ENCODE measurements at regions not wholly inside any gene's neighbourhood (a gene's known extent, or its start where the extent isn't known, plus 50 kb on each side); places are given as distances from the start of the nearest gene placed in this dataset.
"Not testable (repeated sequence)": the region's sequence is repeated elsewhere in the genome, so short reads cannot be mapped to it uniquely, and the experiment has no call there.

GRCh38 chr9:2354856-2355696 is 266.5 kb upstream of the VLDLR start:
- DNase-seq (ENCODE audit: low spot score), result no peak

- no peak for DNase-seq (ENCODE audit: low spot score)
Measured at GRCh38 chr9:2355697-2355983, 265.9 kb upstream of the VLDLR start.

- DNase-seq (ENCODE audit: low spot score), result no peak
Measured at GRCh38 chr9:2356041-2356790, 265.4 kb upstream of the VLDLR start.

- DNase-seq (ENCODE audit: low spot score), result no peak
Measured at GRCh38 chr9:2359891-2360471, 261.6 kb upstream of the VLDLR start.

- DNase-seq (ENCODE audit: low spot score), result no peak
Measured at GRCh38 chr9:2362150-2362549, 259.4 kb upstream of the VLDLR start.

- DNase-seq (ENCODE audit: low spot score), result no peak
Measured at GRCh38 chr9:2363138-2363745, 258.3 kb upstream of the VLDLR start.

GRCh38 chr9:2363781-2364180 is 257.8 kb upstream of the VLDLR start:
- DNase-seq (ENCODE audit: low spot score), result no peak

GRCh38 chr9:2367970-2368369 is 253.6 kb upstream of the VLDLR start:
- DNase-seq (ENCODE audit: low spot score), result no peak

GRCh38 chr9:2373648-2374047 is 247.9 kb upstream of the VLDLR start:
- no peak for DNase-seq (ENCODE audit: low spot score)

GRCh38 chr9:2375114-2375513 is 246.5 kb upstream of the VLDLR start:
- DNase-seq (ENCODE audit: low spot score), result no peak

GRCh38 chr9:2377117-2377516 is 244.5 kb upstream of the VLDLR start:
- DNase-seq (ENCODE audit: low spot score), result no peak

GRCh38 chr9:2377834-2378233 is 243.8 kb upstream of the VLDLR start:
- no peak for DNase-seq (ENCODE audit: low spot score)

- no peak for DNase-seq (ENCODE audit: low spot score)
Measured at GRCh38 chr9:2378266-2378665, 243.3 kb upstream of the VLDLR start.

- DNase-seq (ENCODE audit: low spot score), result no peak
Measured at GRCh38 chr9:2378816-2379215, 242.8 kb upstream of the VLDLR start.

- DNase-seq (ENCODE audit: low spot score), result no peak
Measured at GRCh38 chr9:2384741-2385140, 236.8 kb upstream of the VLDLR start.

GRCh38 chr9:2385746-2386145 is 235.8 kb upstream of the VLDLR start:
- no peak for DNase-seq (ENCODE audit: low spot score)

- no peak for DNase-seq (ENCODE audit: low spot score)
Measured at GRCh38 chr9:2386566-2386965, 235.0 kb upstream of the VLDLR start.

GRCh38 chr9:2387166-2387565 is 234.4 kb upstream of the VLDLR start:
- DNase-seq (ENCODE audit: low spot score), result no peak

GRCh38 chr9:2389404-2389803 is 232.2 kb upstream of the VLDLR start:
- DNase-seq (ENCODE audit: low spot score), result no peak

- DNase-seq (ENCODE audit: low spot score), result no peak
Measured at GRCh38 chr9:2390028-2390427, 231.6 kb upstream of the VLDLR start.

- not testable (repeated sequence) for DNase-seq (ENCODE audit: low spot score)
Measured at GRCh38 chr9:2391509-2392132, 230.0 kb upstream of the VLDLR start.

GRCh38 chr9:2394087-2394741 is 227.4 kb upstream of the VLDLR start:
- not testable (repeated sequence) for DNase-seq (ENCODE audit: low spot score)
